WTC11 (cell line): ENCODE measurements at regions not wholly inside any gene's neighbourhood (a gene's known extent, or its start where the extent isn't known, plus 50 kb on each side); places are given as distances from the start of the nearest gene placed in this dataset.

Experiments
- CTCF ChIP-seq: fragments of 200-600 bp; IDR thresholded peaks from 2 replicates; pipeline ENCODE4 v1.8.0; 2022; ENCODE audit warnings: antibody characterized with exemption
- FOXP1 ChIP-seq: sonication (generic); formaldehyde crosslinking; IDR thresholded peaks from 2 replicates; pipeline ENCODE4 v1.8.0; 2022; ENCODE audit warnings: missing genetic modification reagents, mild to moderate bottlenecking, moderate library complexity, borderline replicate concordance
- TF ChIP-seq, protein P1 (sequence below): fragments of 250-450 bp; sonication (Bioruptor Pico); IDR thresholded peaks from 2 replicates; pipeline ENCODE4 v1.9.0; 2021; ENCODE audit warnings: moderate library complexity, mild to moderate bottlenecking, inconsistent platforms, borderline replicate concordance

- TF ChIP-seq CTCF (no peak), FOXP1 (no peak)
- TF ChIP-seq, protein P1, sequence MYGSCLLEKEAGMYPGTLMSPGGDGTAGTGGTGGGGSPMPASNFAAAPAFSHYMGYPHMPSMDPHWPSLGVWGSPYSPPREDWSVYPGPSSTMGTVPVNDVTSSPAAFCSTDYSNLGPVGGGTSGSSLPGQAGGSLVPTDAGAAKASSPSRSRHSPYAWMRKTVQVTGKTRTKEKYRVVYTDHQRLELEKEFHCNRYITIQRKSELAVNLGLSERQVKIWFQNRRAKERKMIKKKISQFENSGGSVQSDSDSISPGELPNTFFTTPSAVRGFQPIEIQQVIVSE (CRISPR knock-in tag) = no peak
These were observed 420.2 kb upstream of the NFE2L3 start for GRCh38 chr7:25731846-25732245.
